GM12865 (cell line): ENCODE measurements at regions not wholly inside any gene's neighbourhood (a gene's known extent, or its start where the extent isn't known, plus 50 kb on each side); places are given as distances from the start of the nearest gene placed in this dataset.

Experiments
- DNase-seq: peaks from one replicate; pipeline ENCODE4 v3.0.0; 2010; ENCODE audit warnings: low read depth
- H3K4me3 ChIP-seq: 2 replicates; pipeline ENCODE4 v1.5.1; 2011; ENCODE audit warnings: mild to moderate bottlenecking, low read depth, low read length, control low read depth
- CTCF ChIP-seq: IDR thresholded peaks from 2 replicates; pipeline ENCODE4 v1.5.1; 2011; ENCODE audit warnings: low read length, control low read depth, low read depth, inconsistent platforms; ENCODE audit not compliant: insufficient read depth; ENCODE audit errors: missing control alignments

- TF ChIP-seq CTCF = no peak
- H3K4me3 ChIP-seq = no peak overlapping the region
- no peak for DNase-seq
These were observed 925.5 kb upstream of the SLC35B3 start for GRCh38 chr6:9360881-9361280.

GRCh38 chr6:9347608-9348007 lies 912.3 kb upstream of the SLC35B3 start:
- no peak for DNase-seq
- no peak overlapping the region for H3K4me3 ChIP-seq
- TF ChIP-seq CTCF = no peak

GRCh38 chr6:9346923-9347322 lies 911.6 kb upstream of the SLC35B3 start:
- H3K4me3 ChIP-seq = no peak overlapping the region
- DNase-seq = no peak

GRCh38 chr6:9335431-9335830 lies 900.1 kb upstream of the SLC35B3 start:
- DNase-seq = no peak
- TF ChIP-seq CTCF = no peak
- H3K4me3 ChIP-seq = no peak overlapping the region

More at GRCh38 chr6:9346923-9347322, 911.6 kb upstream of the SLC35B3 start:
- TF ChIP-seq CTCF = no peak

- TF ChIP-seq CTCF = no peak
- DNase-seq = no peak
- H3K4me3 ChIP-seq = no peak overlapping the region
These were observed 899.6 kb upstream of the SLC35B3 start for GRCh38 chr6:9334979-9335378.

GRCh38 chr6:9332241-9332780 lies 897.0 kb upstream of the SLC35B3 start:
- H3K4me3 ChIP-seq = no peak overlapping the region
- DNase-seq = no peak
- no peak for TF ChIP-seq CTCF

GRCh38 chr6:9316831-9317230 lies 881.5 kb upstream of the SLC35B3 start:
- DNase-seq = no peak
- H3K4me3 ChIP-seq = no peak overlapping the region
- TF ChIP-seq CTCF = no peak
